ENCODE measurements at regions not wholly inside any gene's neighbourhood (a gene's known extent, or its start where the extent isn't known, plus 50 kb on each side); places are given as distances from the start of the nearest gene placed in this dataset.
A peak's percentile ranks its signal among the peaks of the same experiment; 100 is the strongest.

DNA sequence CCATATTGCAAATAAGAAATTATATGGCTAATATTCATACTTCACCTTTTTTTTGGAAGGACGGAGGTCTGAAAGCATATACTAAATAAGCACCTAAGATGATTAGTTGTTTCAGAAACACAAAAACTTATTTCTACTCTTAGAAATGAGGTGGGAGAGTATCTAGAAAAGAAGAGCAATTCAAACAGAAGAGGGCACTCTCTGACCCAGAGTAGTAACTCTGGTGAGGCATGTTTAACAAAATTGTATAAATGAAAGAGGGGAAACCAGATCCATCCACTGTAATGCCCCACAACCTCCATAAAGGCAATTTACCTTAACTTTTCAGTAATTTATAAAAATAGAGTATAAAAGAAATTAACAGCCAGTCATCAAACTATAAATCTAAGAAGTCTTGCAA lies 669.6 kb upstream of the VRK2 start:
- no peaks in the 10 kb centered on the region for H3K36me3 ChIP-seq (ENCODE audit: low read depth)
- H3K9me3 ChIP-seq (ENCODE audit: insufficient read depth, low read depth): no peaks in the 10 kb centered on the region
- H3K9me2 ChIP-seq (ENCODE audit: insufficient read depth): no peaks in the 10 kb centered on the region
- no peaks in the 10 kb centered on the region for H3K27me3 ChIP-seq (ENCODE audit: insufficient read depth, low read depth)
- no peak overlapping the region for H3K27ac ChIP-seq
- H2AFZ ChIP-seq: no peak overlapping the region
- DNase-seq: no peak
- H3K79me2 ChIP-seq (ENCODE audit: low read depth): no peaks in the 10 kb centered on the region
- no peaks in the 10 kb centered on the region for H3F3A ChIP-seq (ENCODE audit: insufficient read depth, low read depth)
- ChIA-PET CTCF (no interaction called here), POLR2A (ENCODE audit: unreplicated experiment) (no interaction called here)
- H3K4me1 ChIP-seq (replicated peaks; ENCODE audit: insufficient read depth): no peaks in the 10 kb centered on the region
- H3K4me3 ChIP-seq: no peak overlapping the region
- no peak overlapping the region for H3K4me2 ChIP-seq
- intact Hi-C loops (cut with micrococcal nuclease; ENCODE audit: unreplicated experiment): loop anchor here (1.0 kb wide), 1 partner anchor 120 kb away; no protein-coding TSS in a partner anchor
- TF ChIP-seq CTCF (conservative IDR thresholded peaks at IDR 0.05) (no peak; the same call in 1 of the 2 replicates), EZH2 (IDR thresholded peaks at IDR 0.05; ENCODE audit: low read depth) (no peak)
- no TSS peak for BruUV-seq (replicated peaks)
- H4K20me1 ChIP-seq (ENCODE audit: insufficient read depth): no peaks in the 10 kb centered on the region

DNA sequence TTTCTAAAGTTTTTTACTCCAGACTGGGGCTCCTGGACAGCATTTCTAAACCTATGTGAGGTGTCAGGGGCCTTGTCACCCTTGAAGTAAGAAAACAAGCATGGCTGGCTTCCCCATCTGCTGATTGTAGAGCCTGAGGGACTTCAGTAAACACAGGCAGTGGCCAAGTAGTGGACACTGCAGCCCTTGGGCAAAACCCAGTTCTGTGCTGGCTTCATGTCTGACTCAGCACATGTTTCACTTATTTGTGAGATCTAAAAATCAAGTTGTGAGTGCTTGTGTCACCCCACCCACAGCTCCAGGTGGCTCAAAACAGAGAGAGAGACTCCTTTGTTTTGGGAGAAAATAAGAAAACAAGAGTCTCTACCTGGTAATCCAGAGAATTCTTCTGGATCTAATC lies 660.3 kb upstream of the VRK2 start:
- Histone ChIP-seq H3F3A (ENCODE audit: insufficient read depth, low read depth) (no peaks in the 10 kb centered on the region), H3K27ac (no peak overlapping the region), H2AFZ (no peak overlapping the region), H3K4me3 (no peak overlapping the region), H3K9me3 (ENCODE audit: insufficient read depth, low read depth) (no peaks in the 10 kb centered on the region), H4K20me1 (ENCODE audit: insufficient read depth) (no peaks in the 10 kb centered on the region), H3K4me2 (no peak overlapping the region), H3K27me3 (ENCODE audit: insufficient read depth, low read depth) (no peaks in the 10 kb centered on the region), H3K79me2 (ENCODE audit: low read depth) (no peaks in the 10 kb centered on the region), H3K4me1 (replicated peaks; ENCODE audit: insufficient read depth) (no peaks in the 10 kb centered on the region), H3K36me3 (ENCODE audit: low read depth) (no peaks in the 10 kb centered on the region), H3K9me2 (ENCODE audit: insufficient read depth) (no peaks in the 10 kb centered on the region)
- TF ChIP-seq EZH2 (IDR thresholded peaks at IDR 0.05; ENCODE audit: low read depth) (no peak), CTCF (conservative IDR thresholded peaks at IDR 0.05) (no peak)
- DNase-seq: no peak
- no TSS peak for BruUV-seq (replicated peaks)
- CTCF ChIA-PET: no interaction called here
- intact Hi-C loops (cut with micrococcal nuclease; ENCODE audit: unreplicated experiment): no loop called here
- POLR2A ChIA-PET (ENCODE audit: unreplicated experiment): no interaction called here

DNA sequence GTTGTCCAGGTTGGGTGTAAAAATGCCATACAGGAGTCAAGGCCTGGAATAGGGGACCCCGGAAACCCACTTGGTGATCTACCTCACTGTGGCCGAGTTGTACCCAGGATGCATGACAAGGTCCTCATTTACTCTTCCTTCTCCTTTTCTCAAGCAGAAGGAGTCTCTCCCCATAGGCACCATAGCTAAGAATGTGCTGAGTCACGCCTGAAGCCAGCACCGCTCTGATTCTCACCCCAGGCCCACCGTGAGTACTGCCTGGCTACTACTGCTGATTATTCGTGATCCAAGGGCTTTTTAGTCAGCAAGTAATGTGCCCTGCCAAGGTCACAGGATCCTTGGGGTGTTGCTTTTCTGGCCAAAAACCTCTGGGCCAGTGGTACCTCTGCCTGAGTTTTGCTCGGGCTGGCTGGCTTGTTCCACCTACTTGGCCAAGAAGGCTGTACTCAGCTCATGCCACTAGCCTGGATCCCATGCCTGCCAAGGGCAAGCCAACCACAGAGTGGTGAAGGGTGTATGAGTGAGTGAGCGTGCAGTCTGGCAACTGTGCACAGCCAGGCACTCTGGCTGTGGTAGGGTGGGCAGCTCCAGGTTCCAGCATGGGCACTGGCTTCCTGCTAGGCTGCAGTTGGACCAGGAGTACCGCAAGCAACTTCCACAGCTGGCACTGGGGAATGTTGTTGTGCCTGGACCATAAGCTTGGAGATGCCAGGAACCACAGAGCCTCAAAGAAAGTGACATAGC lies 650.1 kb upstream of the VRK2 start:
- BruUV-seq (replicated peaks): no TSS peak

More for the DNA sequence above, 650.1 kb upstream of the VRK2 start:
- H3K27me3 ChIP-seq (ENCODE audit: insufficient read depth, low read depth): no peaks in the 10 kb centered on the region
- H3K27ac ChIP-seq: no peak overlapping the region
- no peaks in the 10 kb centered on the region for H3F3A ChIP-seq (ENCODE audit: insufficient read depth, low read depth)
- H4K20me1 ChIP-seq (ENCODE audit: insufficient read depth): no peaks in the 10 kb centered on the region
- no peaks in the 10 kb centered on the region for H3K9me2 ChIP-seq (ENCODE audit: insufficient read depth)
- 0 out of 2 replicates have a peak, but pooled peaks cover 8% of the 10 kb centered on the region for H3K4me1 ChIP-seq (replicated peaks; ENCODE audit: insufficient read depth)
- no peaks in the 10 kb centered on the region for H3K36me3 ChIP-seq (ENCODE audit: low read depth)
- H3K4me3 ChIP-seq: no peak overlapping the region
- H3K9me3 ChIP-seq (ENCODE audit: insufficient read depth, low read depth): no peaks in the 10 kb centered on the region
- no peaks in the 10 kb centered on the region for H3K79me2 ChIP-seq (ENCODE audit: low read depth)
- CTCF ChIA-PET: no interaction called here
- H2AFZ ChIP-seq: peak overlapping the region; percentile 19; the same call in 1 of the 2 replicates
- DNase-seq: no peak
- intact Hi-C loops (cut with micrococcal nuclease; ENCODE audit: unreplicated experiment): no loop called here
- H3K4me2 ChIP-seq: 0 out of 2 replicates have a peak overlapping the region, but pooled peaks have one; percentile 8
- POLR2A ChIA-PET (ENCODE audit: unreplicated experiment): no interaction called here
- TF ChIP-seq EZH2 (IDR thresholded peaks at IDR 0.05; ENCODE audit: low read depth) (no peak), CTCF (conservative IDR thresholded peaks at IDR 0.05) (no peak)

Data from PC-9 (cell line).